ENCODE measurements at regions not wholly inside any gene's neighbourhood (a gene's known extent, or its start where the extent isn't known, plus 50 kb on each side); places are given as distances from the start of the nearest gene placed in this dataset.

DNA sequence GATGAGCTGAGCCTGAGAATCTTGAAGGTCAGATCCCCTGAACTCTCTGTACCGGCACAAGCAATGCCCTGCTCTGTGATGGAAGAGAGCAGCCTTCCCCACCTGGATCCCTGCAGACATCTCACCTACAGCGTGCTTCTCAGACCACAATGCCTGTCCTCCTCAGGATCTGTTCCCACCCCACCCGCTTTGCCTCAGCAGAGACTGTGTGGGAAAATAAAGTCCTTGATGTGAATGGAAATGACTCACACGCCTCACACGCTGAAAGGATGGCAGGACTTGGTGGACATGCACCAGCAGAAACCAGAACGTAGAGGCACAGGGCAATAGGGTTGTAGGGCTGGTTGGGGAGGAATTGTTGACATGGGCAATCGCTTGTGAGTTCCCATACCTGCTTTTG, 117.9 kb upstream of the POU3F3 start:
- DNase-seq = no peak

GRCh38 chr2:104741860-104742259, 112.1 kb upstream of the POU3F3 start:
- DNase-seq = no peak

DNA sequence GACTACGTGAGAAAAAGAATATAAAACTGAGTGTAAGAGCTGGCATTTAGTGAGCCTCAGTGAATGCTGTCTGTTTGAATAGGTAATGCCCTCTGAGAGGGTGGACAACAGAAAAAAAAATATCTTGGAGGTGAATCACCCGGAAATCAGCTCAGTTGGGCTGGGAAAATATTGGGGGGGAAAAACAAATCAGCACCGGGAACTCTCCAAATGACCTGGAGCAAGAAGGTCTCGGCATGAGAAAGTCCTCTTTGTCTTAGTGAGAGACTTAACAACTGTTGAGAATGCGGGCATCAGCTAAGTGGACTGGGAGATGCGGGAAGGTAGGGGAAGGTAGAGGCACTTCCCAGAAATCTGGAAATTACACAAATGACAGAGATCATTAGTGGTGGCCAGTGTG, 109.4 kb upstream of the POU3F3 start:
- no peak for DNase-seq

GRCh38 chr2:104745846-104746245, 108.1 kb upstream of the POU3F3 start:
- DNase-seq = no peak

GRCh38 chr2:104746299-104746698, 107.6 kb upstream of the POU3F3 start:
- no peak for DNase-seq

DNA sequence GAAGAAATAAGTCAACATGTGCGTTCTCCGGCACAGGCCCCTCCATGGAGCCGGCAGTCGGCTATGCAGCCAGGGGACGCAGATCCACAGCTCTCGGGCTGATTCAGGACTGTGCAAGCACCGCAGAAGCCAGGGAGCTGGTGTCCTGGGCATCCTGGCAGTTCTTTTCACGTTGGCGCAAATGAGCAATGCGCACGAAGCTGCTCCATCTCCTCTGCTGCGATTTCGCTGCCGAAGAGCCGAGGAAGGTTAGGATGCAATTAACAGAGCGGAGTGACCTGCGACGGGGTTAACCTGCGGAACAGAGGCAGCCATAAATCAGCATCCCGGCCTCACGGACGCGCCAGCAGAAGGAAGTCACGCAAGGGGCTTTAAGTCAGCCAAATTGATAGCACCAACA, 107.1 kb upstream of the POU3F3 start:
- DNase-seq = no peak

DNA sequence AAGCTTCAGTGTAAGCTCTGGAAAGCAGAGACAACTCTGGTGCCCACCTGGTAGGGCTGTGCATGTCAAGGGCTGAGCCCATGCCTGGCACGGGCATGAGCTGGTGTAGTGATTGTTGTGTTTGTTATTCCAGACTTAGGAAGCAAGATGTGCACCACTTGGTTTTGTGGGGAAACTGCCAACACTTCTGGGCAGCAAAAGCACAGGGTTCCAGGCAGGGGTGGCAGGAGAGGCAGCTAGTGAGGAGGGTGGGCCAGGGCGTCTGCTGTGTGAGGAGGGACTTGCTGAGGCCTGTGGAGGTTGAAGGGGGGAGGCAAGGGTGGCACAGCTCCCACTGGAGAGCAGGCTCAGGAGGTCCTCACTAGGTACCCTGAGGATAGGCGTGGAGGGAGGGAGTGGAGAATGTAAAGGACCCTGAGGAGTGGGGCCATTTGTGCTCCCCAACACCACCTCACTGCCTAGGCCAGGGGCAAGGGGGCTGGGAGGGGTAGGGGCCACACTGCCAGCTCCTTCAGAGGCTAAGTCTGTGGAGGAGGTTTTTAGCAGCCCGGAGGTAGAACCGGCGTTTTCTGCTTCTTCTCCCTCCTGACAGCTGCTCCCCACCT, 104.0 kb upstream of the POU3F3 start:
- DNase-seq = no peak

DNA sequence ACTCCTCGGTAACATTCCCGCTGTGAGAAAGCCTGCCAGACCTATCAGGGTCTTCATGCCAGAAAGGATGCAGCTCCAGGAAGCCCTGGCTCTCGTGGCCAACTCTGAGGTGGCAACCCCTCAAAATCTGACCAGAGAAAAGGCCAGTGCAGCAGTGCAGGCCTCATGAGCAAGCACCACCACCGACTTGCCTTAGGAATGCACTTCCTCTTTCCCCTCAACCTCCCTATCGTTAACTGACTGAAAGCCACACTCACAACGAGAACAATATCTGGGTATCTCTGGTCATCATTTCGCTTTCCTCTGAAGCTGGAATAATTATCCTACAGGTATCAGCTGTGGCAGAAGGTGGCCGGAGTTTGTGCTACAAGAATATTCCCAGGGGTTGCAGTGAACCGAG, 101.4 kb upstream of the POU3F3 start:
- peak; percentile 57 to 62 for DNase-seq

DNA sequence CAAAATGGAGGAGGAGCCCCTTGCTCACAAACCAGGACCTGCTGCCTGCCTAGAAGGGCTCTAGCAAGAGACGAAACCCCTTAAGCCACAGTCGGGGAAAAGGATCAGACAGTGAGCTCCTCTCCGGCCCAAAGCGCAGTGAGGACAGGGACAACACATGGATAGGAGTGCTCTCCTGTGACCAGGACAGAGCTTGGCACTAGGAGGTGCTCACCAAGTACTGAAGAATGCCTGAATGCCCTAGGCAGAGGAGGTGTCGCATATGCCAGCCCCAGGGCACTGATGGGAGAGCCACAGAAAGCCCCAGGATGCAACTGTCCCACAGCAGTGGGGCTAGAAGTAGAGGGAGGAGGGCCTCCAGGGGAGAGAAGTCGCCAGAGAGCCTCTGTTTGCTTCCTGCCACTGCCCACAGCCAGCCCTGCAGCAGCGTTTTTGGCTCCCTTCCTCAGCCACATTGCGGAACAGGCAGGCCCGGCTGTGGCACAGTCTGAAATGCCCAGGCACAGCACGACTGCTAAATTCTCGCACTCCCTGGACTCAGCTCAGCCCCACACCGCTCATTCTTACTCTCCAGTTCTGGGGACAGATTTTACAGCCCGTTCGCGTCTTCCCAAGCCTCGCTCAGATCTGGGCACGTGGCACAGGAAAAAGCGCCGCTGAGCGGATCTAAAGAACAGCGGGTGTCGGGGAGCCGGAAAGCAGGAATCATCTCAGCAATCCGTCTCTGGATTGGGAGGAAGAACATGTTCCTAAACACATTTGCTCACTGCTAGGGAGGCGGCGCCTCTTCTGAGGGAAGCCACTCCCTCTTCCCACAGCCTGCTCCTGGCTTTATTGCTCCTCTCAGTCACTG, 98.7 kb upstream of the POU3F3 start:
- peak; percentile 96 to 97 for DNase-seq

GRCh38 chr2:104756118-104756517, 97.8 kb upstream of the POU3F3 start:
- no peak for DNase-seq

- no peak for DNase-seq
These were observed 96.9 kb upstream of the POU3F3 start for GRCh38 chr2:104757056-104757455.

GRCh38 chr2:104758199-104758620, 95.7 kb upstream of the POU3F3 start:
- no peak for DNase-seq

- no peak for DNase-seq
These were observed 91.9 kb upstream of the POU3F3 start for GRCh38 chr2:104762031-104762430.

- no peak for DNase-seq
These were observed 87.2 kb upstream of the POU3F3 start for GRCh38 chr2:104766683-104767082.

DNA sequence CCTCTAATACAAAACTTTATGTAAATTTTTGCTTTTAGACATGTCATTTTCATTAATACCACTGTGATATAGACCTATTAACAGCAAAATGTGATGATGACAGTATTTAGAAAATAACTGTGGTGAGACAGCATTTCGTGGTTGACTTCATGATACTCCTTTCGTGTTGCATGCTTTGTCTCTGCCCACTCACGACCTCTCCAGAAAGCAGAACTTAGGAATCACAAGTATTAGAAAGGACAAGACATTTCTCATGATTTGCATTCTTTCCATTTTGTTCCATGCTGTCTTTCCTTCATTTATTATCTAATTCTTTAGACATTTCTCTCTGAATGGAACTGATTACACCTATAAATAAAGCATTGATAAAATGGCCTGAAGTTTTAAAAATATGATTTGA, 85.2 kb upstream of the POU3F3 start:
- peak in 1 of 2 experiments; percentile 33 for DNase-seq

DNA sequence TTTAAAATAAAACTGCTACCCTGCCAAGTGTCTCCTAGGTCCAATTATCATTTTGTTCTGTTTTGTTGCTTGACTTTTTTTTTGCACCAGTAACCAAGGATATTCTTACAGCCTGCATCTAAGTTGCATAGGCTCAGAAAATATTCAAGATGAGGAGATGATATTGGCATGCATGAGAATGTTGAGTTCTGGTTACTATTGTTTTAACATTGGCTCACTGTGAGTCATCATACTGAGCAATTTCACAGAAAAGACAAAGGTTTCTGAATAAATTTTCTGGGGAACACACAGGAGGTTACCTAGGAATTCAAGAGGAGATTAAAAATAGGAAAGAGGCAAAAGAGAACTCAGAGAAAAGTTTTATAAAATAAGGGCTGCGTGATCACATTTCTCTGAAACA, 84.8 kb upstream of the POU3F3 start:
- no peak for DNase-seq

- DNase-seq = peak; percentile 35 to 39
These were observed 80.9 kb upstream of the POU3F3 start for GRCh38 chr2:104772996-104773395.

DNA sequence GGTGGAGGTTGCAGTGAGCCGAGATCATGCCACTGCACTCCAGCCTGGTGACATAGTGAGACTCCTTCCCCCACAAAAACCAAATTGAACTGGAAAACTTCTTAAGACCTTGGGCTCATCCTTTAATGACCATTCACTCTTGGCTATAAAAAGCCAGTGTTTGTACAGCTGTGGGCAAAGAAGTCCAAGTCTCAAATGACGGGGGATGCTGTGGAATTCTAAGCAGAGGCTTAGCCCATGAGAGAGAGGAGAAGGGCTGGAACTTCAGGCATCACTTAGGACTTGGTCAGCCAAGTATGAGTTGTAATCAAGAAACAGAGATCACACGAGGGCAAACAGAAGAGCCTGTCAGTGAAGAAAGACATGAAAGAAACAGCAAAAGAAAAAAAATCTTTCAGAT, 79.3 kb upstream of the POU3F3 start:
- no peak for DNase-seq

DNA sequence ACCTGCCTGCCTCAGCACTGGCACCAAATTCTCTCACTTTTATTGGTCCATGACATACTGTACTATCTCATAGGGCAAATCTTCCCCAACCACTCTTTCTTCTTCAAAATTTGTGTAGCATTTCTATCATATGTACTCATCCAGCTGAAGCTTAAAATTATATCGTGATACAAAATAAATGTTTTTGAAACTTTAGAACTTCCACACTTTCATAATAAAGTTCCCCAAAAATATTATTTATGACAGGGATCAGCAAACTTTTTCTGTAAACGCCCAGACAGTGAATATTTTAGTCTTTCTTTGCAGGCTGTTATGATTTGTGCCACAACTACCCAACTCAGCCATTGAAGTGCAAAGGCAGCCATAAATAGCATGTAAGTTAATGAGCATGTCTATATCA, 76.2 kb upstream of the POU3F3 start:
- no peak for DNase-seq

DNA sequence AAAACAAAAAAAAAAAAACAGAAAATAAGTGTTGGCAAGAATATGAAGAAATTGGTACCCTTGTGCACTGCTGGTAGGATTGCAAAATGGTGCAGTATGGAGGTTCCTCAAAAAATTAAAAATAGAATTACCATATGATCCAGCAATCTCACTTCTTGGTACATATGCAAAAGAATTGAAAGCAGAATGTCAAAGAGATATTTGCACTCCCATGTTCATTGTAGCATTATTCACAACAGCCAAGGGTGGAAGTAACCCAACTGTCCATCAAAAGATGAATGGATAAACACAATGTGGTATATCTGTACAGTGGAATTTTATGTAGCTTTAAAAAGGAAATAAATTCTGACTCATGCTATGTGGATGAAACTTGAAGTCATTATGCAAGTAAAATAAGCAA, 72.8 kb upstream of the POU3F3 start:
- peak; percentile 69 to 77 for DNase-seq

DNA sequence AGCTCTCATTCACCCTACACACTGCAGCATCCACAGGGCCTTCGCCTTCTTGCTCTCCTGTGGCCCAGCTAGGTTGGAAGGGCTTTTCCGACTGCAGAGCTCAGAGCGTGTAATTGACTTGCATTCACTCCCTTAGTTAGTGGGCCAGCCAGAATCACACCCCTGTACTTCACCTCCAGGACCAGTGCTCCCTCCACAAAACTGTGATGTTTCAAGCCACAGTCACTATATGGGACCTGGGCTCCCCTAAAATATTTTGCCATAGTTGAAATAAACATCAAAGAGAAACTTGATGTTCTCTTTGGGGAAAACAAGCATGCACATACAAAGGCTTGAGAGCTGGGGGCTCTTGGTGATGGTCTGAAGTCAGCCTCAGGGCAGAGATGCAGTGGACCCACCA, 69.7 kb upstream of the POU3F3 start:
- no peak for DNase-seq

DNA sequence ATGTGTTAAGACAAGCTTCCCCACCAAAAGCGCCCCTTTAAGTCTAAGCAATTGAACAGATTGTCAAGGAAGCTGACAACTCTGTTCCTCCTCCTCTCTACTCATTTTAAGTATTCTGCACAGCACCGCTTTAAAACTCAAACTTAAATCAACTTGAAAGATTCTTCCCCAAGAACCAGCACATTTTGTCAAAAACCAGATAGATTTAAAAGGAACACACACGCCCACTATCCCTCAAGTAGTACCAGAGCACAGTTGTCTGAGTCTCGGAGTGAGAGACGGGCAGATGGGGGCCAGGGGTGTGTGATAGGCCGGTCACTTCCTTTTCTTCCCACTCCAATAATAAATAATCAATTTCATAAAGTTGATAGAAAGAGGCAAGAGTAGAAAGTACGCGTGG, 67.7 kb upstream of the POU3F3 start:
- no peak for DNase-seq

GRCh38 chr2:104786821-104787220, 67.1 kb upstream of the POU3F3 start:
- peak in 1 of 2 experiments; percentile 14 for DNase-seq

DNA sequence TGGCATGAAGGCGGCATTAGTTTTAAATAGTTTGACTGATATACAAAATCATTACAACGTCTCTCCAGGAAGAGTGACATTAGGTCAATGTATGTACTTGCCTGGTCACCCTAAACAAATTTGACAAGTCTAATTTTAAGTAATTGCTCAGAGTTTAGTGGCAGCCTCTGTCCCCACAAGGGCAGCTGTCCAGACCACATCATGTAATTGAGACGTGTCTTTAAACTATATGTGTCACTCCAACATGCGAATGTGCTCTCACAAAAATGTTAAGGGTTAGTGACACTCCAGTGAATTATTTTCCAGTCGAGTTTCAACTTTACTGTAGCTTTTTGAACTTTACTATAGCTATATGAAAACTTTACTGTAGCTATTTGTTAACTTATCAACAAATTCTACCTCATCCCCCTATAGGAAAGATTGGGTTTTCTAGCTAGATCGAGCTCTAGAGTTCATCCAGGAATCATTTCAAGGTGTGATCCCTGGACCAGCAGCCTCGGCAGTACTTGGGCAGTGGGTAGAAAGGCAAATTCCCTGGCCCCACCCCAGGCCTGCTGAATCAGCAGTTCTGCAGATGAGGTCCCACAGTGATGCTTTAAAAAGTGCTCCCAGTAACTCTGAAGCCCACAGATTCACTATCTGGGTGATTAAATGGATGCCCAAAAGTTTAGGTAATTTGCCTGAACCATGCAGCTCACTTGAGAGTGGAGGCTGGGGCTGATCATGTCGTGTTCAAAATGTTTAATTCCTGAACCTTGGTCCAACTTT, 66.4 kb upstream of the POU3F3 start:
- no peak for DNase-seq

All from AML-193 (cell line).